Parathyroid adenoma (tissue), 2 donors: ENCODE measurements at regions not wholly inside any gene's neighbourhood (a gene's known extent, or its start where the extent isn't known, plus 50 kb on each side); places are given as distances from the start of the nearest gene placed in this dataset.

ENCODE experiments used
- H2AFZ ChIP-seq: fragments of 300-600 bp; sonication (generic); one replicate; pipeline ENCODE4 v1.7.0; 2017; ENCODE audit warnings: antibody characterized with exemption, mild to moderate bottlenecking
- H3K27ac ChIP-seq: fragments of 300-600 bp; sonication (generic); one replicate; pipeline ENCODE4 v1.7.0; 2017
- H3K27me3 ChIP-seq: fragments of 300-600 bp; sonication (generic); one replicate; pipeline ENCODE4 v1.7.0; 2017; ENCODE audit warnings: low read length; ENCODE audit not compliant: control insufficient read depth, insufficient read depth
- H3K36me3 ChIP-seq: fragments of 300-600 bp; sonication (generic); one replicate; pipeline ENCODE4 v1.7.0; 2017; ENCODE audit warnings: low read length; ENCODE audit not compliant: control insufficient read depth, insufficient read depth
- H3K4me1 ChIP-seq: fragments of 300-600 bp; sonication (generic); one replicate; pipeline ENCODE4 v1.7.0; 2017; ENCODE audit warnings: control low read depth
- H3K4me2 ChIP-seq: fragments of 300-600 bp; sonication (generic); one replicate; pipeline ENCODE4 v1.7.0; 2017; ENCODE audit warnings: low read length
- H3K4me3 ChIP-seq: fragments of 300-600 bp; sonication (generic); one replicate; pipeline ENCODE4 v1.7.0; 2017; ENCODE audit warnings: low read depth, low read length
- H3K79me2 ChIP-seq: fragments of 300-600 bp; sonication (generic); one replicate; pipeline ENCODE4 v1.7.0; 2017; ENCODE audit warnings: control low read depth
- H3K9ac ChIP-seq: fragments of 300-600 bp; sonication (generic); one replicate; pipeline ENCODE4 v1.7.0; 2017; ENCODE audit warnings: mild to moderate bottlenecking
- H3K9me3 ChIP-seq: fragments of 300-600 bp; sonication (generic); one replicate; pipeline ENCODE4 v1.7.0; 2017; ENCODE audit warnings: low read length; ENCODE audit not compliant: control insufficient read depth
- CTCF ChIP-seq: fragments of 300-600 bp; sonication (generic); IDR thresholded peaks from one replicate; pipeline ENCODE4 v1.7.0; 2017; ENCODE audit warnings: antibody characterized with exemption, mild to moderate bottlenecking
- donor health status: primary hyperparathyroidism.

- no peak overlapping the region for H3K4me3 ChIP-seq
- no peaks in the 10 kb centered on the region for H3K9me3 ChIP-seq
- H3K4me1 ChIP-seq, result no peaks in the 10 kb centered on the region
- no peak for TF ChIP-seq CTCF
- H3K79me2 ChIP-seq, result no peaks in the 10 kb centered on the region
- H3K9ac ChIP-seq, result no peak overlapping the region
- H3K4me2 ChIP-seq, result no peak overlapping the region
- H3K27ac ChIP-seq, result no peak overlapping the region
- H3K36me3 ChIP-seq, result no peaks in the 10 kb centered on the region
- H3K27me3 ChIP-seq, result no peaks in the 10 kb centered on the region
- H2AFZ ChIP-seq, result no peak overlapping the region
These were observed 574.6 kb downstream of the AACS start for GRCh38 chr12:125639826-125640225.

GRCh38 chr12:125643055-125643454 lies 577.8 kb downstream of the AACS start:
- Histone ChIP-seq H3K36me3 (no peaks in the 10 kb centered on the region), H3K27me3 (no peaks in the 10 kb centered on the region), H3K27ac (no peak overlapping the region), H3K4me3 (no peak overlapping the region), H3K4me1 (no peaks in the 10 kb centered on the region), H3K79me2 (no peaks in the 10 kb centered on the region), H3K4me2 (no peak overlapping the region), H3K9ac (no peak overlapping the region), H2AFZ (no peak overlapping the region), H3K9me3 (no peaks in the 10 kb centered on the region)
- no peak for TF ChIP-seq CTCF

- H3K9ac ChIP-seq, result no peak overlapping the region
- TF ChIP-seq CTCF, result no peak
- no peak overlapping the region for H3K4me3 ChIP-seq
- H3K27me3 ChIP-seq, result no peaks in the 10 kb centered on the region
- H3K9me3 ChIP-seq, result no peaks in the 10 kb centered on the region
- H2AFZ ChIP-seq, result no peak overlapping the region
- H3K36me3 ChIP-seq, result no peaks in the 10 kb centered on the region
- H3K4me1 ChIP-seq, result no peaks in the 10 kb centered on the region
- no peak overlapping the region for H3K27ac ChIP-seq
- no peaks in the 10 kb centered on the region for H3K79me2 ChIP-seq
- no peak overlapping the region for H3K4me2 ChIP-seq
These were observed 580.5 kb downstream of the AACS start for GRCh38 chr12:125645724-125646123.

- H3K27me3 ChIP-seq, result no peaks in the 10 kb centered on the region
- no peak overlapping the region for H3K9ac ChIP-seq
- H3K79me2 ChIP-seq, result no peaks in the 10 kb centered on the region
- no peak for TF ChIP-seq CTCF
- no peak overlapping the region for H3K4me3 ChIP-seq
- no peak overlapping the region for H3K4me2 ChIP-seq
- H2AFZ ChIP-seq, result no peak overlapping the region
- H3K4me1 ChIP-seq, result no peaks in the 10 kb centered on the region
- no peaks in the 10 kb centered on the region for H3K9me3 ChIP-seq
- H3K36me3 ChIP-seq, result no peaks in the 10 kb centered on the region
- H3K27ac ChIP-seq, result no peak overlapping the region
These were observed 585.4 kb downstream of the AACS start for GRCh38 chr12:125650587-125650986.

GRCh38 chr12:125651625-125652024 lies 586.4 kb downstream of the AACS start:
- no peaks in the 10 kb centered on the region for H3K9me3 ChIP-seq
- H3K27ac ChIP-seq, result no peak overlapping the region
- H3K4me2 ChIP-seq, result no peak overlapping the region
- no peak overlapping the region for H3K4me3 ChIP-seq
- H3K36me3 ChIP-seq, result no peaks in the 10 kb centered on the region
- no peaks in the 10 kb centered on the region for H3K4me1 ChIP-seq
- no peaks in the 10 kb centered on the region for H3K27me3 ChIP-seq
- TF ChIP-seq CTCF, result no peak
- H3K79me2 ChIP-seq, result no peaks in the 10 kb centered on the region
- H3K9ac ChIP-seq, result no peak overlapping the region
- H2AFZ ChIP-seq, result no peak overlapping the region
